ENCODE measurements at regions not wholly inside any gene's neighbourhood (a gene's known extent, or its start where the extent isn't known, plus 50 kb on each side); places are given as distances from the start of the nearest gene placed in this dataset.

- no peak for TF ChIP-seq CTCF (IDR thresholded peaks at IDR 0.05; ENCODE audit: insufficient read depth, low read length, severe bottlenecking)
- DNase-seq (ENCODE audit: low read depth) (no peak), FAIRE-seq (no peak)
Measured at GRCh38 chr3:162117961-162118360, 621.4 kb downstream of the OTOL1 start.

GRCh38 chr3:162119651-162120050 lies 623.0 kb downstream of the OTOL1 start:
- Histone ChIP-seq H3K27me3 (ENCODE audit: control insufficient read depth, insufficient read depth, low read length) (no peaks in the 10 kb centered on the region), H3K4me3 (ENCODE audit: low read depth, low read length) (no peak overlapping the region), H3K36me3 (ENCODE audit: control insufficient read depth, insufficient read depth, low read length) (no peaks in the 10 kb centered on the region)
- TF ChIP-seq CTCF (IDR thresholded peaks at IDR 0.05; ENCODE audit: insufficient read depth, low read length, severe bottlenecking), result no peak
- DNase-seq (ENCODE audit: low read depth), result no peak
- no peak for FAIRE-seq

More at GRCh38 chr3:162117961-162118360, 621.4 kb downstream of the OTOL1 start:
- H3K4me3 ChIP-seq (ENCODE audit: low read depth, low read length), result no peak overlapping the region
- H3K36me3 ChIP-seq (ENCODE audit: control insufficient read depth, insufficient read depth, low read length), result no peaks in the 10 kb centered on the region
- H3K27me3 ChIP-seq (ENCODE audit: control insufficient read depth, insufficient read depth, low read length), result no peaks in the 10 kb centered on the region

- no peak for TF ChIP-seq CTCF (IDR thresholded peaks at IDR 0.05; ENCODE audit: insufficient read depth, low read length, severe bottlenecking)
- Histone ChIP-seq H3K36me3 (ENCODE audit: control insufficient read depth, insufficient read depth, low read length) (no peaks in the 10 kb centered on the region), H3K4me3 (ENCODE audit: low read depth, low read length) (no peak overlapping the region), H3K27me3 (ENCODE audit: control insufficient read depth, insufficient read depth, low read length) (no peaks in the 10 kb centered on the region)
- FAIRE-seq, result no peak
- DNase-seq (ENCODE audit: low read depth), result no peak
Measured at GRCh38 chr3:162122405-162122804, 625.8 kb downstream of the OTOL1 start.

GRCh38 chr3:162125790-162126189 lies 629.2 kb downstream of the OTOL1 start:
- Histone ChIP-seq H3K36me3 (ENCODE audit: control insufficient read depth, insufficient read depth, low read length) (no peaks in the 10 kb centered on the region), H3K27me3 (ENCODE audit: control insufficient read depth, insufficient read depth, low read length) (no peaks in the 10 kb centered on the region), H3K4me3 (ENCODE audit: low read depth, low read length) (no peak overlapping the region)
- DNase-seq (ENCODE audit: low read depth), result no peak
- TF ChIP-seq CTCF (IDR thresholded peaks at IDR 0.05; ENCODE audit: insufficient read depth, low read length, severe bottlenecking), result no peak
- no peak for FAIRE-seq

- Histone ChIP-seq H3K27me3 (ENCODE audit: control insufficient read depth, insufficient read depth, low read length) (no peaks in the 10 kb centered on the region), H3K4me3 (ENCODE audit: low read depth, low read length) (no peak overlapping the region), H3K36me3 (ENCODE audit: control insufficient read depth, insufficient read depth, low read length) (no peaks in the 10 kb centered on the region)
- TF ChIP-seq CTCF (IDR thresholded peaks at IDR 0.05; ENCODE audit: insufficient read depth, low read length, severe bottlenecking), result no peak
- DNase-seq (ENCODE audit: low read depth), result no peak
- no peak for FAIRE-seq
Measured at GRCh38 chr3:162130582-162130981, 634.0 kb downstream of the OTOL1 start.

GRCh38 chr3:162132981-162133380 lies 636.4 kb downstream of the OTOL1 start:
- no peak overlapping the region for H3K4me3 ChIP-seq (ENCODE audit: low read depth, low read length)
- no peak for FAIRE-seq
- TF ChIP-seq CTCF (IDR thresholded peaks at IDR 0.05; ENCODE audit: insufficient read depth, low read length, severe bottlenecking), result no peak

More at GRCh38 chr3:162132981-162133380, 636.4 kb downstream of the OTOL1 start:
- DNase-seq (ENCODE audit: low read depth), result no peak
- H3K36me3 ChIP-seq (ENCODE audit: control insufficient read depth, insufficient read depth, low read length), result no peaks in the 10 kb centered on the region
- H3K27me3 ChIP-seq (ENCODE audit: control insufficient read depth, insufficient read depth, low read length), result no peaks in the 10 kb centered on the region
